NCI-H2029 (cell line): ENCODE measurements at regions not wholly inside any gene's neighbourhood (a gene's known extent, or its start where the extent isn't known, plus 50 kb on each side); places are given as distances from the start of the nearest gene placed in this dataset.

Source experiments
- DNase-seq: peaks from one replicate; lab custom pipeline; 2025; lab: John Stamatoyannopoulos, UW

DNA sequence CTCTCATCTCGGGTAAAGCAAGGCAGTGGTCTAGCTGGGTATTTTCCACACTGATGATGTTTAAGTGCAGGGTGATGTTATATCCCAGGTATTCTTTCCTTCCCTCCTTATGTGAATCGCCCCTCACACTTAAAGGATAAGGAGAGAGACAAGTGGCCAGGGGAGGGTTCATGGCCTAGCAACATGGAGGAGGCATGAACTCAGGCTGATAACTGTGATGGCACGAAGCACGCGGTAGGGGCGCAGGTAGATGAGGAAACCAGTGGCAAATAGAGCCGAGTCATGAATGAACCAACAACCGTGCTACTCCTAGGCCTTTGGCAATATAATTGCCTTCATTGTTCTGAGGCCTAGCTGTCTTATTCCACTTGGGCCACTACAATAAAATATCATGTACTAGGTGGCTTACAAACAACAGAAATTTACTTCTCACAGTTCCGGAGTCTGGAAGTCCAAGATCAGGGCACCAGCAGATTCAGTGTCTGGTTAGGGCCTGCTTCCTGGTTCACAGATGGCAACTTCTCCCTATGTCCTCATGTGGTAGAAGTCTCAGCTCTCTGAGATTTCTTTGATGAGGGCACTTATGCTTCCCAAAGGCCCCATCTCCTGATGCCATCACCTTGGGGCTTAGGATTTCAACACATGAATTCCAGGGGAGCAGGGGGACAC is 56.0 kb upstream of the PIK3CG start:
- DNase-seq, result no peak

DNA sequence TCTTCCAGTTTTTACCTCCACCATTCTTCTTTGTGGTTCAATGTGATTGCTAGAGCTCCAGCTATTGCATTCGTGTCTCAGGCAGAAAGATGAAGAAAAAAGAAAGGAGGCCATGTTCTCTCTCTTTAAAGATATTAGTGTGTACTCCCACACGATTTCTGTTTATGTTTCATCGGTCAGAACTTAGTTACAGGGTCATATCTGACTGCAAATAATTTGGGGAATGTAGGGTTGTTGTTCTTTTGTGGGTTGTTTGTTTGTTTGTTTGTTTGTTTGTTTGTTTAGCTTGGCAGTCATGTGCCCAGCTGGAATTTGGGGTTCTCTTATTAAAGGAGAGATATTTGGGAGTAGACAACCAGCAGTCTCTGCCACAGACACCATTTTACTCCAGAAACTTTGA is 53.6 kb upstream of the PIK3CG start:
- DNase-seq, result no peak

DNA sequence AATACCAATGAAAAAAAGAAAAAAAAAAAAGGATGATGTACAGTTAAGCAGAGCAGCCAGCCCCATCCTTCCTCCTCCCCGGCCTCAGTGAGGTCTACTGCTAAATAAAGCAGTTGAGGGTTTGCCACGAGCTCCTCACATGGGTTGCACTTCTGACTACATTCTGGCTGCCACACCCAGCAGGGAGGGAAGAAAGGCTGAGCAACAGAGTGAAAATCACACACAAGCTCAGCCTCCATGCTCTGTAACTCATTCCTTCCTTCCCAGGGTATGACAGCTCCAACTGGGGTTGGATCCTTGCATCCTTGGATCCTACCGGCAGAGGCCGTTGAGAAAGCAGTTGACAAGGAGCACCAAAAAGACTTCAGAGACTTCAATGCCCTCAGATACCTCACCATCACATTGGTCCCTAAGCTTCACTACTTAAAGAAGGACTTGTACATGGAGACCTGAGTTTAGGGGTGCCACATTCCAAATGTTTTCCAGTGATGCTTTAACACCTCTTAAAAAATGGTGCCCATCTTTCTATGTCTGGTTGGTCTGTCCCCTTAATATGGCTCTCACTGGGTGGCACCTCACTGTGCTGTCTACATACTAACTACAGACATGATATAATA is 52.9 kb upstream of the PIK3CG start:
- no peak for DNase-seq

DNA sequence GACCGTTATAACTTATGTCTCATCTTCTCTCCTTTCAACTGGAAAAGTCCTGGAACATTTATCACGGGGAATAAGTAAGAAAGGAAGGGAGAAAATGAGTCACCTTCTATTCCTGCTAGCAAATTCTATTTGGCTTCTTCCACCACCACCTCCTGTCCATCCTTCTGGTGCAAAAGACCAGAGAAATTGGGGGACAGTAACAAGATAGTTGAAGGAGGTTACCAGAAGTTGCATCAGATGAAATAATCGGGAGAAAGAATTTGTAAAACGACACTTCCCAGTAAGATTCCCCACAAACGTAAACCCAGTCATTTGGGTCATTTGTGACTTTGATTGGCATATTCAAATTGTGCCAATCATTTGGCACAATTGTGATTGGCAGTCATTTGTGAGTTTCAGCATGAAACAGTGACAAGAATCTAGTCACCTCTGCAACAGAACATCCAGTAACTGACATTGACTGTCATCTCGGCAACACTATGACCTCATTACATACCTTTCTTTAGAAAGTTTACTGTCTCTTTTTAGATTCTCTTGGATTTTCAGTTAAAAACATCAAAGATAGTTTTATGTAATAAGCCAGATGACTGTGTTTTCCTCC is 51.3 kb upstream of the PIK3CG start:
- no peak for DNase-seq

DNA sequence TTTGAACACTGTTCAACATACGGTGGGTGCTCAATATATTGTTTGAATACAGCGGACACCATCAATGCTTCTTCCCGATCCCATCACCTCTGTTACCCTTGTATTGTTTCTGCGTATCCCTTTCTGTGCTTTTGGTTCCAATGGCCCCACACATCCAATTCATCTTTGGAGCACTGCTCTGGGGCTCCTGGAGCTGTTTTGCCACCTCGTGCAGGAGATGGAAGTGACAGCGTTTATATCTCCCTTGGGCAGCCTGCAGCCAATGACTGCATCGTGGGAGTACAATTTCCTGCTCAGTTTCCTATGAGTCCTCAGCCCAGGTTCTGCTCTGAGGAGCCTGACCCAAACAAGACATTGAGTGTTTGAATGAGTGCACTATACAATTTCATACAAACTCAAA is 50.2 kb upstream of the PIK3CG start:
- no peak for DNase-seq
